ENCODE measurements at regions not wholly inside any gene's neighbourhood (a gene's known extent, or its start where the extent isn't known, plus 50 kb on each side); places are given as distances from the start of the nearest gene placed in this dataset.

GRCh38 chr5:1748271-1748670 lies 51.4 kb downstream of the MRPL36 start:
- TF ChIP-seq CTBP1 (IDR thresholded peaks at IDR 0.05; ENCODE audit: borderline replicate concordance) (no peak), LEF1 (IDR thresholded peaks at IDR 0.05; ENCODE audit: borderline replicate concordance) (no peak), FOXK2 (IDR thresholded peaks at IDR 0.05) (no peak), L3MBTL2 (conservative IDR thresholded peaks at IDR 0.05) (no peak), HDGF (IDR thresholded peaks at IDR 0.05; ENCODE audit: borderline replicate concordance) (no peak), FOXM1 (IDR thresholded peaks at IDR 0.05; ENCODE audit: borderline replicate concordance) (no peak), SP1 (IDR thresholded peaks at IDR 0.05) (no peak), BHLHE40 (IDR thresholded peaks at IDR 0.05; ENCODE audit: borderline replicate concordance) (no peak), ZNF384 (IDR thresholded peaks at IDR 0.05) (no peak), TARDBP (IDR thresholded peaks at IDR 0.05) (no peak), SUZ12 (IDR thresholded peaks at IDR 0.05) (no peak), ELF4 (IDR thresholded peaks at IDR 0.05) (no peak), ARNT (IDR thresholded peaks at IDR 0.05) (no peak)
- TF ChIP-seq, protein P1, sequence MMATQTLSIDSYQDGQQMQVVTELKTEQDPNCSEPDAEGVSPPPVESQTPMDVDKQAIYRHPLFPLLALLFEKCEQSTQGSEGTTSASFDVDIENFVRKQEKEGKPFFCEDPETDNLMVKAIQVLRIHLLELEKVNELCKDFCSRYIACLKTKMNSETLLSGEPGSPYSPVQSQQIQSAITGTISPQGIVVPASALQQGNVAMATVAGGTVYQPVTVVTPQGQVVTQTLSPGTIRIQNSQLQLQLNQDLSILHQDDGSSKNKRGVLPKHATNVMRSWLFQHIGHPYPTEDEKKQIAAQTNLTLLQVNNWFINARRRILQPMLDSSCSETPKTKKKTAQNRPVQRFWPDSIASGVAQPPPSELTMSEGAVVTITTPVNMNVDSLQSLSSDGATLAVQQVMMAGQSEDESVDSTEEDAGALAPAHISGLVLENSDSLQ (IDR thresholded peaks at IDR 0.05): no peak
- DNase-seq (ENCODE audit: extremely low spot score): no peak
- POLR2A ChIA-PET: no interaction called here
- CTCF ChIA-PET: no interaction called here

GRCh38 chr5:1747803-1748085 lies 51.9 kb downstream of the MRPL36 start:
- CTCF ChIA-PET: no interaction called here
- DNase-seq (ENCODE audit: extremely low spot score): no peak
- TF ChIP-seq ARNT (IDR thresholded peaks at IDR 0.05) (no peak), TARDBP (IDR thresholded peaks at IDR 0.05) (no peak), L3MBTL2 (conservative IDR thresholded peaks at IDR 0.05) (no peak), FOXA1 (IDR thresholded peaks at IDR 0.05) (no peak), BHLHE40 (IDR thresholded peaks at IDR 0.05; ENCODE audit: borderline replicate concordance) (no peak), SP1 (IDR thresholded peaks at IDR 0.05) (no peak), NFRKB (IDR thresholded peaks at IDR 0.05) (no peak), FOXM1 (IDR thresholded peaks at IDR 0.05; ENCODE audit: borderline replicate concordance) (no peak)
- POLR2A ChIA-PET: no interaction called here

GRCh38 chr5:1747079-1747802 lies 52.4 kb downstream of the MRPL36 start:
- TF ChIP-seq BHLHE40 (IDR thresholded peaks at IDR 0.05; ENCODE audit: borderline replicate concordance): no peak
- CTCF ChIA-PET: no interaction called here
- DNase-seq (ENCODE audit: extremely low spot score): no peak
- POLR2A ChIA-PET: no interaction called here

DNA sequence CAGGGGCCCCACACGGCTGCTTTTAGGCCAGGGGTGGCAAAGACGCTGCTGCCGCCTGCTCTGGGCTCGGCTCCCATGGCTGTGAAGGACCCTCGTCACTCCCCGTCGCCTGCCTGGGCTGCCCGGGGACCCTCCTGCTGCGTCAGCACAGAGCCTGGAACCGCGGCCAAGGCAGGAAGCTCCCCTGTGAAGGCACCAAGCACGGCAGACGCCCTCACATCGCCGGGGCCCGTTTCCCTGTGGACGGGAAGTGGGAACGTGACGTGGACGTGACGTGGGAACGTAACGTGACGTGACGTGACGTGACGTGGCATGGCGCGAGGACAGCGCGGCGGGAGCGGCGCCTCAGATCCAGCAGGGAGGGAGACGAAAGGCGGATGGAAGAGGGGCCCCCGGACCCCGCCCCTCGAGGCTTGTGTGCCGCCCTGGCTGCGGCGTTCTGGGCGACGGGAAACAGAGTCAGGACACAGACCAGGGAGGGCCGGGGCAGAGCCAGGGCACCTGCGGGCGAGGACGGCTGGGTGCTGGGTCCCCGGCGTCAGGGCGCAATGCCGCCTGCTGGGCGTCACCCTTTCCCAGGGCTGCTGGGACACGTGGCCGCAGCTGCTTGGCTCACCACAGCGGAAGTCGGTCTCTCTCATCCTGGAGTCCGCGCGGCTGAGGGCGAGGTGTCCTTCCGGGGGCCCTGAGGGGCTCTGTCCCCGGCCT lies 53.1 kb downstream of the MRPL36 start:
- POLR2A ChIA-PET: no interaction called here
- TF ChIP-seq NFRKB (IDR thresholded peaks at IDR 0.05) (no peak), LEF1 (IDR thresholded peaks at IDR 0.05; ENCODE audit: borderline replicate concordance) (no peak), TARDBP (IDR thresholded peaks at IDR 0.05) (no peak), CTBP1 (IDR thresholded peaks at IDR 0.05; ENCODE audit: borderline replicate concordance) (no peak), FOXA1 (IDR thresholded peaks at IDR 0.05) (no peak), ELF4 (IDR thresholded peaks at IDR 0.05) (no peak), HDGF (IDR thresholded peaks at IDR 0.05; ENCODE audit: borderline replicate concordance) (no peak), SP1 (IDR thresholded peaks at IDR 0.05) (no peak), FOXM1 (IDR thresholded peaks at IDR 0.05; ENCODE audit: borderline replicate concordance) (no peak), L3MBTL2 (conservative IDR thresholded peaks at IDR 0.05) (no peak), SUZ12 (IDR thresholded peaks at IDR 0.05) (no peak), FOXK2 (IDR thresholded peaks at IDR 0.05) (no peak), ARNT (IDR thresholded peaks at IDR 0.05) (no peak), ZNF384 (IDR thresholded peaks at IDR 0.05) (no peak), BHLHE40 (IDR thresholded peaks at IDR 0.05; ENCODE audit: borderline replicate concordance) (no peak)
- TF ChIP-seq, protein P1 (IDR thresholded peaks at IDR 0.05): no peak
- CTCF ChIA-PET: no interaction called here
- DNase-seq (ENCODE audit: extremely low spot score): no peak

GRCh38 chr5:1745796-1746370 lies 53.8 kb downstream of the MRPL36 start:
- TF ChIP-seq FOXA1 (IDR thresholded peaks at IDR 0.05) (no peak), FOXM1 (IDR thresholded peaks at IDR 0.05; ENCODE audit: borderline replicate concordance) (no peak), ELF4 (IDR thresholded peaks at IDR 0.05) (no peak), BHLHE40 (IDR thresholded peaks at IDR 0.05; ENCODE audit: borderline replicate concordance) (no peak), SP1 (IDR thresholded peaks at IDR 0.05) (no peak), SUZ12 (IDR thresholded peaks at IDR 0.05) (no peak), L3MBTL2 (conservative IDR thresholded peaks at IDR 0.05) (no peak), NFRKB (IDR thresholded peaks at IDR 0.05) (no peak), FOXK2 (IDR thresholded peaks at IDR 0.05) (no peak), HDGF (IDR thresholded peaks at IDR 0.05; ENCODE audit: borderline replicate concordance) (no peak), CTBP1 (IDR thresholded peaks at IDR 0.05; ENCODE audit: borderline replicate concordance) (no peak), TARDBP (IDR thresholded peaks at IDR 0.05) (no peak), ARNT (IDR thresholded peaks at IDR 0.05) (no peak), ZNF384 (IDR thresholded peaks at IDR 0.05) (no peak), LEF1 (IDR thresholded peaks at IDR 0.05; ENCODE audit: borderline replicate concordance) (no peak)
- TF ChIP-seq, protein P1 (IDR thresholded peaks at IDR 0.05): no peak
- CTCF ChIA-PET: no interaction called here
- POLR2A ChIA-PET: no interaction called here
- no peak for DNase-seq (ENCODE audit: extremely low spot score)
